NB4 (cell line): ENCODE measurements at regions not wholly inside any gene's neighbourhood (a gene's known extent, or its start where the extent isn't known, plus 50 kb on each side); places are given as distances from the start of the nearest gene placed in this dataset.

Experiments
- DNase-seq: peaks from one replicate; pipeline ENCODE4 v3.0.0; 2010; ENCODE audit warnings: low read depth
- H3K4me3 ChIP-seq: one replicate; pipeline ENCODE4 v1.5.1; 2011; ENCODE audit warnings: mild to moderate bottlenecking, low read depth, low read length, moderate library complexity
- MYC ChIP-seq: IDR thresholded peaks from 2 replicates; pipeline ENCODE4 v1.6.1; 2011; ENCODE audit warnings: low read depth, low read length
- POLR2A ChIP-seq: IDR thresholded peaks from 2 replicates; pipeline ENCODE4 v1.6.1; 2011; ENCODE audit warnings: mild to moderate bottlenecking; ENCODE audit not compliant: insufficient read length; ENCODE audit errors: extremely low read depth
- TF ChIP-seq, protein P1 (sequence below): IDR thresholded peaks from one replicate; pipeline ENCODE4 v1.5.1; 2012; ENCODE audit warnings: low read depth, low read length
- TF ChIP-seq, protein P2 (sequence below): IDR thresholded peaks from 2 replicates; pipeline ENCODE4 v1.6.1; 2011; ENCODE audit warnings: low read depth, low read length

DNA sequence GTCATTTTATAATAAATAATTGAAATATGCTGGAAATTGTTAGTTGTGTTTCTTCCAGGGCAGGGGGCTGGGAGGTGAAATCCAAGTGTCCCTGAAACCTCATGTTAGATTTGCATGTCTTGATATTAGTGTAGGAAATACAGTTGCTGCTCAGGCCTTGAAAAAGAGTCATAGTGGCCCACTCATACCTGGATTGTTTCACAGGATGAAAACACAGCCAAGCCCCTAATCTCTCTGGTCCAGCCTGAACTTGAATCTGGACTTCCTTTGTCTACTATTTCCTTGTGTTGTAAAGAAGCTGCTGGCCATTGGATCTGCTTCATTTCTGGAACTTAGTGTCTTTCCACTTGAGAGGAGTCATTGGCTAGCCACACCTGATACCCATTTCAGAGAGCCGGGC, 108.8 kb upstream of the JARID2 start:
- TF ChIP-seq, protein P1, sequence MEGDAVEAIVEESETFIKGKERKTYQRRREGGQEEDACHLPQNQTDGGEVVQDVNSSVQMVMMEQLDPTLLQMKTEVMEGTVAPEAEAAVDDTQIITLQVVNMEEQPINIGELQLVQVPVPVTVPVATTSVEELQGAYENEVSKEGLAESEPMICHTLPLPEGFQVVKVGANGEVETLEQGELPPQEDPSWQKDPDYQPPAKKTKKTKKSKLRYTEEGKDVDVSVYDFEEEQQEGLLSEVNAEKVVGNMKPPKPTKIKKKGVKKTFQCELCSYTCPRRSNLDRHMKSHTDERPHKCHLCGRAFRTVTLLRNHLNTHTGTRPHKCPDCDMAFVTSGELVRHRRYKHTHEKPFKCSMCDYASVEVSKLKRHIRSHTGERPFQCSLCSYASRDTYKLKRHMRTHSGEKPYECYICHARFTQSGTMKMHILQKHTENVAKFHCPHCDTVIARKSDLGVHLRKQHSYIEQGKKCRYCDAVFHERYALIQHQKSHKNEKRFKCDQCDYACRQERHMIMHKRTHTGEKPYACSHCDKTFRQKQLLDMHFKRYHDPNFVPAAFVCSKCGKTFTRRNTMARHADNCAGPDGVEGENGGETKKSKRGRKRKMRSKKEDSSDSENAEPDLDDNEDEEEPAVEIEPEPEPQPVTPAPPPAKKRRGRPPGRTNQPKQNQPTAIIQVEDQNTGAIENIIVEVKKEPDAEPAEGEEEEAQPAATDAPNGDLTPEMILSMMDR = no peak
- H3K4me3 ChIP-seq = no peak overlapping the region
- no peak for DNase-seq

GRCh38 chr6:15143086-15143485, 102.8 kb upstream of the JARID2 start:
- DNase-seq = no peak
- no peak overlapping the region for H3K4me3 ChIP-seq
- TF ChIP-seq POLR2A (no peak), MYC (no peak)
- TF ChIP-seq, protein P1 = no peak
- TF ChIP-seq, protein P2, sequence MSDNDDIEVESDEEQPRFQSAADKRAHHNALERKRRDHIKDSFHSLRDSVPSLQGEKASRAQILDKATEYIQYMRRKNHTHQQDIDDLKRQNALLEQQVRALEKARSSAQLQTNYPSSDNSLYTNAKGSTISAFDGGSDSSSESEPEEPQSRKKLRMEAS = no peak

DNA sequence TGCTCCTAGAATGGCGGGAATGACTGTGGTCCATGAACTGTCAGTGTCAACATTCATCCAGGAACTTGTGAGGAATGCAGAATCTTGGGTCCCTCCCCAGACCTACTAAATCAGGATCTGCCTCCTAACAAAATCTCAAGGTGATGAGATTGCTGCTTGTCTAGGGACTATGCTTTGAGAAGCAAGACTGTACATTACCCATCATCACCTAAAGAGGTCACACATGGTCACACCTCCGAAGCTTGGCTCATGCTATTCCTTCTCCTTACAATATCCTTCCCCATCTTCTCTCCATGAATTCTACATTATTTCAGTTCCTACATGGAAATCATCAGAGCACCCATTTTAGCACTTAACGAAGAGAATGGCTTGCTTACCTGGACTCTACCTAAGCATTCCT, 102.3 kb upstream of the JARID2 start:
- TF ChIP-seq POLR2A (no peak), MYC (no peak)
- TF ChIP-seq, protein P2 = no peak
- TF ChIP-seq, protein P1 = no peak
- no peak for DNase-seq
- H3K4me3 ChIP-seq = no peak overlapping the region

GRCh38 chr6:15145821-15146220, 100.0 kb upstream of the JARID2 start:
- DNase-seq = no peak
- H3K4me3 ChIP-seq = no peak overlapping the region
- TF ChIP-seq POLR2A = no peak
- TF ChIP-seq, protein P2 = no peak
- TF ChIP-seq, protein P1 = no peak
- TF ChIP-seq MYC = no peak

DNA sequence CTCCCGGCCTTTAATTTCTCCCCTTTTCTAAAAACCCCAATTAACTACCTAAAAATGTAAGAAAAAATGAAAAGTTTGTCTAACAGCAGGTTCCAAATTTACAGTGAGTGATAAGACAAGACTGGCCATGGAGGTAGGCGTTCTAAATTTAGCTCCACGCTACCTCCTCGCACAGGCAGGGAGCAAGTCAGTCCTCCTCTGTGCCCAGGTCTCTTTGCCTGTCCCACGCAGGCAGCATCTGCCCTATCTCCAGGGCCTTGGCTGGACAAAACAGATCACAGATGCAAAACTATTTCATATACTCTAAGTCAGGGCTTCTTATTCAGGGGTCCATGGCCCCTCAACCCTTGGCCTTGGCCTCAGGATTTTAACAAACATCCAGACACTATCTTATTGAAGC, 98.0 kb upstream of the JARID2 start:
- no peak overlapping the region for H3K4me3 ChIP-seq
- DNase-seq = no peak
- TF ChIP-seq, protein P1 = no peak
- TF ChIP-seq MYC = no peak
- no peak for TF ChIP-seq POLR2A
- TF ChIP-seq, protein P2 = no peak

GRCh38 chr6:15148356-15148946, 97.4 kb upstream of the JARID2 start:
- TF ChIP-seq MYC = no peak
- TF ChIP-seq POLR2A = no peak
- TF ChIP-seq, protein P2 = no peak
- TF ChIP-seq, protein P1 = no peak
- H3K4me3 ChIP-seq = no peak overlapping the region
- peak; percentile 71 for DNase-seq
